RPMI7951 (cell line): ENCODE measurements at regions not wholly inside any gene's neighbourhood (a gene's known extent, or its start where the extent isn't known, plus 50 kb on each side); places are given as distances from the start of the nearest gene placed in this dataset.
"Not testable (repeated sequence)": the region's sequence is repeated elsewhere in the genome, so short reads cannot be mapped to it uniquely, and the experiment has no call there.

ENCODE experiments used
- DNase-seq: peaks from one replicate; pipeline ENCODE4 v3.0.0-alpha.2; 2012; ENCODE audit warnings: low read depth

- DNase-seq: not testable (repeated sequence)
Measured at GRCh38 chr9:42325561-42325960, 142.1 kb downstream of the SPATA31A6 start.

GRCh38 chr9:42326482-42326881 lies 143.0 kb downstream of the SPATA31A6 start:
- DNase-seq: not testable (repeated sequence)

- DNase-seq: not testable (repeated sequence)
Measured at GRCh38 chr9:42335342-42335741, 151.9 kb downstream of the SPATA31A6 start.

GRCh38 chr9:42335984-42336657 lies 152.7 kb downstream of the SPATA31A6 start:
- DNase-seq: not testable (repeated sequence)

- DNase-seq: not testable (repeated sequence)
Measured at GRCh38 chr9:42338275-42338674, 154.8 kb downstream of the SPATA31A6 start.

GRCh38 chr9:42339671-42340434 lies 156.4 kb downstream of the SPATA31A6 start:
- not testable (repeated sequence) for DNase-seq

GRCh38 chr9:42340435-42340723 lies 156.9 kb downstream of the SPATA31A6 start:
- not testable (repeated sequence) for DNase-seq

GRCh38 chr9:42341860-42342259 lies 158.4 kb downstream of the SPATA31A6 start:
- DNase-seq: not testable (repeated sequence)

- DNase-seq: not testable (repeated sequence)
Measured at GRCh38 chr9:42342297-42342696, 158.8 kb downstream of the SPATA31A6 start.

- not testable (repeated sequence) for DNase-seq
Measured at GRCh38 chr9:42344508-42344907, 161.0 kb downstream of the SPATA31A6 start.

- DNase-seq: not testable (repeated sequence)
Measured at GRCh38 chr9:42346916-42347315, 163.5 kb downstream of the SPATA31A6 start.

GRCh38 chr9:42349181-42349580 lies 165.7 kb downstream of the SPATA31A6 start:
- not testable (repeated sequence) for DNase-seq

GRCh38 chr9:42350412-42350811 lies 167.0 kb downstream of the SPATA31A6 start:
- not testable (repeated sequence) for DNase-seq

GRCh38 chr9:42357604-42358373 lies 174.3 kb downstream of the SPATA31A6 start:
- DNase-seq: not testable (repeated sequence)

GRCh38 chr9:42358626-42359247 lies 175.3 kb downstream of the SPATA31A6 start:
- not testable (repeated sequence) for DNase-seq

GRCh38 chr9:42364410-42365243 lies 181.2 kb downstream of the SPATA31A6 start:
- DNase-seq: not testable (repeated sequence)

- DNase-seq: peak; percentile 9
Measured at GRCh38 chr9:42365244-42365945, 181.9 kb downstream of the SPATA31A6 start.

GRCh38 chr9:42368279-42368881 lies 184.9 kb downstream of the SPATA31A6 start:
- DNase-seq: not testable (repeated sequence)

- DNase-seq: not testable (repeated sequence)
Measured at GRCh38 chr9:42370172-42370571, 186.7 kb downstream of the SPATA31A6 start.

- DNase-seq: not testable (repeated sequence)
Measured at GRCh38 chr9:42371417-42371816, 188.0 kb downstream of the SPATA31A6 start.
